Calu3 (cell line): ENCODE measurements at regions not wholly inside any gene's neighbourhood (a gene's known extent, or its start where the extent isn't known, plus 50 kb on each side); places are given as distances from the start of the nearest gene placed in this dataset.

ENCODE experiments used
- BruUV-seq: library from RNA; stranded (reverse); fragments of 400-500 nt; replicated peaks from 2 replicates; lab custom pipeline; 2021; lab: Mats Ljungman, UMichigan
- CTCF ChIA-PET: fragments of 300-600 bp; sonication (Branson Sonifier 250); formaldehyde crosslinking; loops from one replicate; lab custom pipeline; 2022; ENCODE audit warnings: antibody characterized with exemption; lab: Charles Lee
- DNase-seq: peaks from one replicate; pipeline ENCODE4 v3.0.0; 2022
- H3K27ac Mint-ChIP-seq: one replicate; pipeline ENCODE4 v1.8.0; 2022; ENCODE audit warnings: mixed read lengths; ENCODE audit not compliant: unreplicated experiment
- H3K27me3 Mint-ChIP-seq: one replicate; pipeline ENCODE4 v1.8.0; 2022; ENCODE audit warnings: mixed read lengths; ENCODE audit not compliant: unreplicated experiment
- H3K36me3 Mint-ChIP-seq: one replicate; pipeline ENCODE4 v1.8.0; 2022; ENCODE audit warnings: mild to moderate bottlenecking, moderate library complexity, mixed read lengths; ENCODE audit not compliant: insufficient read depth, unreplicated experiment
- H3K4me1 Mint-ChIP-seq: one replicate; pipeline ENCODE4 v1.8.0; 2022; ENCODE audit warnings: mild to moderate bottlenecking, low read depth, mixed read lengths; ENCODE audit not compliant: unreplicated experiment
- H3K4me3 Mint-ChIP-seq: one replicate; pipeline ENCODE4 v1.8.0; 2022; ENCODE audit warnings: mild to moderate bottlenecking, low read depth, moderate library complexity, mixed read lengths; ENCODE audit not compliant: unreplicated experiment
- H3K9me3 Mint-ChIP-seq: one replicate; pipeline ENCODE4 v1.8.0; 2022; ENCODE audit warnings: low read depth, mixed read lengths; ENCODE audit not compliant: unreplicated experiment
- CTCF ChIP-seq: fragments of 200-600 bp; IDR thresholded peaks from one replicate; pipeline ENCODE4 v1.8.0; 2022; ENCODE audit warnings: antibody characterized with exemption; ENCODE audit not compliant: unreplicated experiment
- intact Hi-C: fragments of 100-400 bp; cut with micrococcal nuclease; formaldehyde crosslinking; loops from one replicate; pipeline ENCODE4 v1.10.0; 2022; ENCODE audit not compliant: unreplicated experiment

- no peaks in the 10 kb centered on the region for H3K27me3 Mint-ChIP-seq
- CTCF ChIA-PET = no interaction called here
- no peaks in the 10 kb centered on the region for H3K4me1 Mint-ChIP-seq
- TF ChIP-seq CTCF = no peak
- no TSS peak for BruUV-seq
- H3K27ac Mint-ChIP-seq = no peak overlapping the region
- no peak for DNase-seq
- peaks cover 3% of the 10 kb centered on the region for H3K9me3 Mint-ChIP-seq
- no peak overlapping the region for H3K4me3 Mint-ChIP-seq
- intact Hi-C loops = no loop called here
- no peaks in the 10 kb centered on the region for H3K36me3 Mint-ChIP-seq
These were observed 58.0 kb upstream of the CELF2 start for GRCh38 chr10:10959666-10960065.

GRCh38 chr10:10960534-10960933 is 57.1 kb upstream of the CELF2 start:
- CTCF ChIA-PET = no interaction called here
- H3K4me3 Mint-ChIP-seq = no peak overlapping the region
- H3K36me3 Mint-ChIP-seq = no peaks in the 10 kb centered on the region
- H3K27me3 Mint-ChIP-seq = no peaks in the 10 kb centered on the region
- intact Hi-C loops = no loop called here
- no peak for TF ChIP-seq CTCF
- BruUV-seq = no TSS peak
- no peaks in the 10 kb centered on the region for H3K4me1 Mint-ChIP-seq
- no peak for DNase-seq
- H3K27ac Mint-ChIP-seq = no peak overlapping the region
- H3K9me3 Mint-ChIP-seq = peaks cover 3% of the 10 kb centered on the region

GRCh38 chr10:10961072-10961471 is 56.6 kb upstream of the CELF2 start:
- H3K4me3 Mint-ChIP-seq = no peak overlapping the region
- no peak for DNase-seq
- CTCF ChIA-PET = no interaction called here
- intact Hi-C loops = no loop called here
- no peak overlapping the region for H3K27ac Mint-ChIP-seq
- H3K36me3 Mint-ChIP-seq = no peaks in the 10 kb centered on the region
- no peaks in the 10 kb centered on the region for H3K4me1 Mint-ChIP-seq
- H3K9me3 Mint-ChIP-seq = peaks cover 3% of the 10 kb centered on the region
- H3K27me3 Mint-ChIP-seq = no peaks in the 10 kb centered on the region
- no TSS peak for BruUV-seq
- TF ChIP-seq CTCF = no peak

- peaks cover 7% of the 10 kb centered on the region for H3K9me3 Mint-ChIP-seq
- H3K36me3 Mint-ChIP-seq = no peaks in the 10 kb centered on the region
- H3K27ac Mint-ChIP-seq = no peak overlapping the region
- CTCF ChIA-PET = no interaction called here
- no TSS peak for BruUV-seq
- no peak overlapping the region for H3K4me3 Mint-ChIP-seq
- TF ChIP-seq CTCF = no peak
- H3K4me1 Mint-ChIP-seq = no peaks in the 10 kb centered on the region
- no peaks in the 10 kb centered on the region for H3K27me3 Mint-ChIP-seq
- no peak for DNase-seq
- intact Hi-C loops = no loop called here
These were observed 50.6 kb upstream of the CELF2 start for GRCh38 chr10:10967029-10967428.
